HepG2 (cell line): ENCODE measurements at regions not wholly inside any gene's neighbourhood (a gene's known extent, or its start where the extent isn't known, plus 50 kb on each side); places are given as distances from the start of the nearest gene placed in this dataset.

Experiments used
- ATAC-seq: fragments of 200-7000 bp; cut with Tn5 transposase; 3 replicates; pipeline ENCODE4 v1.9.1; 2020; ENCODE audit warnings: mild to moderate bottlenecking, moderate library complexity
- BruUV-seq: library from RNA; stranded (reverse); fragments of 400-500 nt; replicated peaks from 2 replicates; lab custom pipeline; 2021; lab: Mats Ljungman, UMichigan
- CTCF ChIA-PET: fragments of 300-600 bp; formaldehyde crosslinking; extraction: SDS; loops from one replicate; lab custom pipeline; 2021; ENCODE audit warnings: low total read pairs, inconsistent platforms, low intra/inter-chr PET ratio; lab: Yijun Ruan, JAX
- POLR2A ChIA-PET: fragments of 350-600 bp; sonication (Branson Sonifier 250); formaldehyde crosslinking; loops from one replicate; lab custom pipeline; 2020; ENCODE audit warnings: antibody characterized with exemption, inconsistent platforms; lab: Yijun Ruan, JAX
- DNase-seq: peaks from one replicate; pipeline ENCODE4 v3.0.0-alpha.2; 2015; ENCODE audit warnings: low spot score
- FAIRE-seq: peaks from 3 replicates; lab custom pipeline; 2011; peaks lifted over from hg19 to GRCh38; lab: Jason Lieb, UNC
- H2AFZ ChIP-seq: one replicate; pipeline ENCODE4 v1.6.1; 2011; ENCODE audit warnings: low read length, inconsistent platforms
- H3K27ac ChIP-seq: fragments of 300-600 bp; 3 replicates; pipeline ENCODE4 v1.8.0; 2011; ENCODE audit warnings: mixed run types, mild to moderate bottlenecking, mixed read lengths, low read length, inconsistent platforms; ENCODE audit not compliant: insufficient read depth; ENCODE audit errors: extremely low read length
- H3K27me3 ChIP-seq, 2 experiments: fragments of 200-600 bp in 1 of 2; 2 replicates in 1 of 2; 3 replicates in 1 of 2; pipeline versions ENCODE4 v1.6.0 to v1.8.0; 2011; ENCODE audit warnings: low read length in 2 of 2, mild to moderate bottlenecking in 2 of 2, moderate library complexity in 2 of 2, inconsistent platforms in 1 of 2; ENCODE audit not compliant: insufficient read depth in 2 of 2, control insufficient read depth in 1 of 2
- H3K36me3 ChIP-seq, 2 experiments: fragments of 200-600 bp in 1 of 2; replicated peaks in 1 of 2; 2 replicates in 1 of 2; 3 replicates in 1 of 2; pipeline versions ENCODE4 v1.5.1 to v1.8.0; 2011; ENCODE audit warnings: low read length in 2 of 2, inconsistent platforms in 1 of 2; ENCODE audit not compliant: insufficient read depth in 2 of 2, control insufficient read depth in 1 of 2
- H3K4me1 ChIP-seq: 2 replicates; pipeline ENCODE4 v1.5.1; 2012; ENCODE audit warnings: low read length, inconsistent platforms; ENCODE audit not compliant: insufficient read depth
- H3K4me2 ChIP-seq: 2 replicates; pipeline ENCODE4 v1.6.0; 2011; ENCODE audit warnings: low read depth, low read length, inconsistent platforms
- H3K4me3 ChIP-seq, 3 experiments: fragments of 200-600 bp in 1 of 3; sonication (generic), shearing (Covaris generic) in 1 of 3; replicated peaks in 1 of 3; 2 replicates each; pipeline ENCODE4 v1.5.1; 2011 to 2016; ENCODE audit warnings: low read length in 3 of 3, inconsistent platforms in 2 of 3, low read depth in 2 of 3, mild to moderate bottlenecking in 2 of 3, control low read depth in 1 of 3, mixed read lengths in 1 of 3; ENCODE audit not compliant: insufficient read depth in 1 of 3
- H3K79me2 ChIP-seq: one replicate; pipeline ENCODE4 v1.6.1; 2011; ENCODE audit warnings: low read length, inconsistent platforms; ENCODE audit not compliant: insufficient read depth
- H3K9ac ChIP-seq: 2 replicates; pipeline ENCODE4 v1.6.0; 2011; ENCODE audit warnings: mild to moderate bottlenecking, low read depth, low read length, inconsistent platforms; ENCODE audit not compliant: insufficient read depth
- H3K9me3 ChIP-seq: 2 replicates; pipeline ENCODE4 v1.5.1; 2012; ENCODE audit warnings: mild to moderate bottlenecking, low read length
- H4K20me1 ChIP-seq: 2 replicates; pipeline ENCODE4 v1.6.0; 2011; ENCODE audit warnings: inconsistent platforms, mild to moderate bottlenecking, low read length, moderate library complexity; ENCODE audit not compliant: insufficient read depth
- CCAR2 ChIP-seq: fragments of 200-400 bp; formaldehyde crosslinking; optimal IDR thresholded peaks from 2 replicates; pipeline ENCODE3; 2018; ENCODE audit warnings: low read depth, mild to moderate bottlenecking, low read length, moderate library complexity
- GLMP ChIP-seq: sonication (generic); formaldehyde crosslinking; IDR thresholded peaks from 2 replicates; pipeline ENCODE4 v1.9.0; 2021; ENCODE audit warnings: missing genetic modification reagents, mild to moderate bottlenecking, borderline replicate concordance
- IRX3 ChIP-seq: sonication (generic); formaldehyde crosslinking; IDR thresholded peaks from 2 replicates; pipeline ENCODE4 v1.8.1; 2023; ENCODE audit warnings: mild to moderate bottlenecking, low read depth, missing genetic modification reagents, borderline replicate concordance
- KDM2A ChIP-seq: sonication (generic); formaldehyde crosslinking; IDR thresholded peaks from 2 replicates; pipeline ENCODE4 v1.4.0; 2020; ENCODE audit warnings: low read depth, missing genetic modification reagents, borderline replicate concordance
- KLF9 ChIP-seq: IDR thresholded peaks from 2 replicates; pipeline ENCODE4 v1.6.1; 2016; ENCODE audit warnings: low read depth
- POLR2AphosphoS2 ChIP-seq: IDR thresholded peaks from 2 replicates; pipeline ENCODE4 v1.6.1; 2011; ENCODE audit warnings: low read depth, low read length, improper control_type of control experiment
- REST ChIP-seq, 2 experiments: IDR thresholded peaks; 2 replicates each; pipeline ENCODE4 v1.6.1; 2011 to 2012; ENCODE audit warnings: low read length in 2 of 2, borderline replicate concordance in 1 of 2, low read depth in 1 of 2, mild to moderate bottlenecking in 1 of 2, moderate library complexity in 1 of 2
- SP2 ChIP-seq: sonication (generic); formaldehyde crosslinking; IDR thresholded peaks from 2 replicates; pipeline ENCODE4 v1.5.1; 2020; ENCODE audit warnings: mild to moderate bottlenecking, missing genetic modification reagents
- SP5 ChIP-seq: IDR thresholded peaks from 2 replicates; pipeline ENCODE4 v1.6.1; 2016; ENCODE audit warnings: low read depth, borderline replicate concordance
- TEF ChIP-seq: sonication (generic); formaldehyde crosslinking; IDR thresholded peaks from 2 replicates; pipeline ENCODE4 v1.5.0; 2020; ENCODE audit warnings: missing genetic modification reagents
- TFDP1 ChIP-seq: IDR thresholded peaks from 2 replicates; pipeline ENCODE4 v1.6.1; 2016; ENCODE audit warnings: missing compliant biosample characterization, missing genetic modification reagents, borderline replicate concordance
- ZNF136 ChIP-seq: sonication (generic); formaldehyde crosslinking; IDR thresholded peaks from 2 replicates; pipeline ENCODE4 v1.8.1; 2022; ENCODE audit warnings: low read depth, mild to moderate bottlenecking, moderate library complexity, missing genetic modification reagents
- WGBS: methylation state at CpG from one replicate; pipeline ENCODE4 v1.1.6; 2017; ENCODE audit warnings: low lambda C conversion rate; 5-methylcytosine and 5-hydroxymethylcytosine counted together
- in situ Hi-C: cut with HindIII; loops from 2 replicates; pipeline ENCODE4 v1.10.0; 2017; ENCODE audit warnings: low pct_unique_long_range_greater_than_20kb; ENCODE audit not compliant: extremely low pct_ligation_motif_present
- intact Hi-C: fragments of 100-400 bp; cut with micrococcal nuclease; formaldehyde crosslinking; loops from one replicate; pipeline ENCODE4 v1.10.0; 2022; ENCODE audit not compliant: unreplicated experiment

DNA sequence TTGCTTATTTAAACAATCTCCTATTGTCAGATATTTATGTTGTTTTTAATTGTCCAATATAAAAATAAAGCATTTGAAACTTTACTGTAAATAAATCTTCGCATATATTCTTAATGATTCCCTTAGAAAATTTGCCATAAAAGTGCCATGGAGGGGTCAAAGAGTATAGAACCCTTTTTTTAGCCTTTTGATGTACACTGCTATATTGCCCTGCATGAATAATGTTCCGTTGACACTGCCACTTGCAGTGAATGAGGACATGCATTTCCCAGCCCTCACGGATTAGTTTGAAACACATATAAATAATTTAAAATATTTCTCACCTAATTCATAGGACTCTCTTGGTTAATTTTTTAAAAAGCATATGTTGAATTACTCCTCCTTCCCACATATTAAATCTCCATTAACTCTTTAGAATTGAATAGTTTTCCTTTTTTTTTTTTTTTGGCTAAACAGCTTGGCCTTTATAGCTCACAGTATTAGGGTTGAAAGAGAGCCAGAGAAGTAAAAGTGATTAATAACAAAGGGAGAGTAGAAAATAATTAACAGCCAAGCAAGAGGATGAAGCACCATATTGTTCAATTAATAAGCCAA, 129.8 kb upstream of the SGCD start:
- Histone ChIP-seq H3K4me2 (no peak overlapping the region), H2AFZ (no peak overlapping the region), H3K4me1 (no peaks in the 10 kb centered on the region), H3K27me3 (no peaks in the 10 kb centered on the region), H3K79me2 (no peaks in the 10 kb centered on the region), H3K9ac (no peak overlapping the region), H3K27ac (no peak overlapping the region), H3K36me3 (no peaks in the 10 kb centered on the region), H3K9me3 (peaks cover 17% of the 10 kb centered on the region), H3K4me3 (no peak overlapping the region), H4K20me1 (no peaks in the 10 kb centered on the region)
- no peak for ATAC-seq
- no TSS peak for BruUV-seq
- TF ChIP-seq REST (IDR thresholded peaks at IDR 0.05; ENCODE audit: borderline replicate concordance in 1 of 2, low read depth in 1 of 2, low read length in 2 of 2) (no peak), TEF (CRISPR knock-in tag) (no peak), POLR2AphosphoS2 (no peak), GLMP (CRISPR knock-in tag) (no peak), CCAR2 (no peak), KLF9 (no peak), IRX3 (CRISPR knock-in tag) (no peak), SP2 (CRISPR knock-in tag) (no peak), KDM2A (CRISPR knock-in tag) (no peak), TFDP1 (no peak), ZNF136 (no peak), SP5 (CRISPR knock-in tag) (no peak)
- DNase-seq = no peak
- in situ Hi-C loops (no loop called here), intact Hi-C loops (no loop called here)
- WGBS = 14% methylated on average over 3 of the region's 3 CpGs
- CTCF ChIA-PET = no interaction called here
- POLR2A ChIA-PET = no interaction called here
- FAIRE-seq = no peak
